ENCODE measurements at regions not wholly inside any gene's neighbourhood (a gene's known extent, or its start where the extent isn't known, plus 50 kb on each side); places are given as distances from the start of the nearest gene placed in this dataset.

DNA sequence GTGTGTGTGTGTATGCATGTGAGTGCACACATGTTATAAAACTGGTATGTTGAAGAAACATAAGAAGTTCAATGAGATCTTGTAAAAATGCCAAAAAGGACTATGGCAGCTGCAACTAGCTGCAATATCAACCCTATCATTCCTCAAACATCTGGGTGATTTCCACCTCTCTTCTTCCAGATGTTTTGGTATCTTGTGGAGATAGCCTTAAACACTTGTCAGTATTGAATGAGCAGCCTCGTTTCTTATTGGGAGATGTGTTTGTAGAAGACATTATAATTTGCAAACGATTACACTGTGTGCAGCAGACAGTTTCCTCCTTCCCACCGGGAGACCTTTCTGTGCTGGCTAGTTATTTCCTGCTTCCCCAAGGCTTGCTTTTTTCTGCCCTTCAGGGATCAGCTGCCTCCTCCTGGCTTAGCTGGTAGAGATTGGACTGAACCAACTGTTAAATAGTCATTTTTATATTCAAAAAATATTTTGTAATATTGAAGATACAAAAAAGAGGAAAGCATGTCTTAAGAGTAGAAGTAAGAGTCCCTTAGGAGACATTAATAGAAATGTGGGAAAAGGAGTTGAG, 168.4 kb upstream of the MPDZ start:
- TF ChIP-seq RAD21 (IDR thresholded peaks at IDR 0.05) (peak in 1 of 2 donors; percentile 41), YY1 (IDR thresholded peaks at IDR 0.05) (no peak), TAF1 (conservative IDR thresholded peaks at IDR 0.05) (no peak), HNF4G (IDR thresholded peaks at IDR 0.05) (no peak), EGR1 (IDR thresholded peaks at IDR 0.05; ENCODE audit: low read depth in 2 of 2) (no peak)
- TF ChIP-seq, protein P1, sequence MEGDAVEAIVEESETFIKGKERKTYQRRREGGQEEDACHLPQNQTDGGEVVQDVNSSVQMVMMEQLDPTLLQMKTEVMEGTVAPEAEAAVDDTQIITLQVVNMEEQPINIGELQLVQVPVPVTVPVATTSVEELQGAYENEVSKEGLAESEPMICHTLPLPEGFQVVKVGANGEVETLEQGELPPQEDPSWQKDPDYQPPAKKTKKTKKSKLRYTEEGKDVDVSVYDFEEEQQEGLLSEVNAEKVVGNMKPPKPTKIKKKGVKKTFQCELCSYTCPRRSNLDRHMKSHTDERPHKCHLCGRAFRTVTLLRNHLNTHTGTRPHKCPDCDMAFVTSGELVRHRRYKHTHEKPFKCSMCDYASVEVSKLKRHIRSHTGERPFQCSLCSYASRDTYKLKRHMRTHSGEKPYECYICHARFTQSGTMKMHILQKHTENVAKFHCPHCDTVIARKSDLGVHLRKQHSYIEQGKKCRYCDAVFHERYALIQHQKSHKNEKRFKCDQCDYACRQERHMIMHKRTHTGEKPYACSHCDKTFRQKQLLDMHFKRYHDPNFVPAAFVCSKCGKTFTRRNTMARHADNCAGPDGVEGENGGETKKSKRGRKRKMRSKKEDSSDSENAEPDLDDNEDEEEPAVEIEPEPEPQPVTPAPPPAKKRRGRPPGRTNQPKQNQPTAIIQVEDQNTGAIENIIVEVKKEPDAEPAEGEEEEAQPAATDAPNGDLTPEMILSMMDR (IDR thresholded peaks at IDR 0.05; ENCODE audit: low read depth, low read length, missing input control): no peak
- TF ChIP-seq, protein P2, sequence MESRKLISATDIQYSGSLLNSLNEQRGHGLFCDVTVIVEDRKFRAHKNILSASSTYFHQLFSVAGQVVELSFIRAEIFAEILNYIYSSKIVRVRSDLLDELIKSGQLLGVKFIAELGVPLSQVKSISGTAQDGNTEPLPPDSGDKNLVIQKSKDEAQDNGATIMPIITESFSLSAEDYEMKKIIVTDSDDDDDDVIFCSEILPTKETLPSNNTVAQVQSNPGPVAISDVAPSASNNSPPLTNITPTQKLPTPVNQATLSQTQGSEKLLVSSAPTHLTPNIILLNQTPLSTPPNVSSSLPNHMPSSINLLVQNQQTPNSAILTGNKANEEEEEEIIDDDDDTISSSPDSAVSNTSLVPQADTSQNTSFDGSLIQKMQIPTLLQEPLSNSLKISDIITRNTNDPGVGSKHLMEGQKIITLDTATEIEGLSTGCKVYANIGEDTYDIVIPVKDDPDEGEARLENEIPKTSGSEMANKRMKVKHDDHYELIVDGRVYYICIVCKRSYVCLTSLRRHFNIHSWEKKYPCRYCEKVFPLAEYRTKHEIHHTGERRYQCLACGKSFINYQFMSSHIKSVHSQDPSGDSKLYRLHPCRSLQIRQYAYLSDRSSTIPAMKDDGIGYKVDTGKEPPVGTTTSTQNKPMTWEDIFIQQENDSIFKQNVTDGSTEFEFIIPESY (IDR thresholded peaks at IDR 0.05): no peak
- TF ChIP-seq, protein P3, sequence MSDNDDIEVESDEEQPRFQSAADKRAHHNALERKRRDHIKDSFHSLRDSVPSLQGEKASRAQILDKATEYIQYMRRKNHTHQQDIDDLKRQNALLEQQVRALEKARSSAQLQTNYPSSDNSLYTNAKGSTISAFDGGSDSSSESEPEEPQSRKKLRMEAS (IDR thresholded peaks at IDR 0.05): no peak
